Fibroblast of pulmonary artery (primary cell): ENCODE measurements at regions not wholly inside any gene's neighbourhood (a gene's known extent, or its start where the extent isn't known, plus 50 kb on each side); places are given as distances from the start of the nearest gene placed in this dataset.

Experiments
- DNase-seq: peaks from one replicate; pipeline ENCODE4 v3.0.0-alpha.2; 2010; ENCODE audit warnings: low read depth
- H3K4me3 ChIP-seq: replicated peaks from 2 replicates; pipeline ENCODE4 v1.5.1; 2011; ENCODE audit warnings: low read depth, mild to moderate bottlenecking, control low read depth, low read length, moderate library complexity
- TF ChIP-seq, protein P1 (sequence below): IDR thresholded peaks from 2 replicates; pipeline ENCODE4 v1.5.1; 2011; ENCODE audit warnings: mild to moderate bottlenecking, control low read depth, low read length, inconsistent platforms; ENCODE audit errors: missing control alignments

DNA sequence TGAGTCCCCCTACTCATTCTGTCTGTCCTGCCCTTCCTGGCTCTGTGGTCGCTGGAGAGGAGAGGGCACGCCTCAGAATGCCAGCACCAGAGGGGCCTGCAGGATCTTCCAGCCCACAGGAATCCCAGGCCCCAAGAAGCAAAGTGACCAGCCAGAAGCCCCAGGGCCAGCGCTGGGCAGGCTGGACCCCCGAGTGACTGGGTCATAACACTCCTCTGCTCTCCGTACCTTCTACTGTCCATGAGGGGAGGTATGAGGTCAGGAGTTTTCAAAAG lies 102.6 kb upstream of the GPR26 start:
- no peak overlapping the region for H3K4me3 ChIP-seq
- TF ChIP-seq, protein P1, sequence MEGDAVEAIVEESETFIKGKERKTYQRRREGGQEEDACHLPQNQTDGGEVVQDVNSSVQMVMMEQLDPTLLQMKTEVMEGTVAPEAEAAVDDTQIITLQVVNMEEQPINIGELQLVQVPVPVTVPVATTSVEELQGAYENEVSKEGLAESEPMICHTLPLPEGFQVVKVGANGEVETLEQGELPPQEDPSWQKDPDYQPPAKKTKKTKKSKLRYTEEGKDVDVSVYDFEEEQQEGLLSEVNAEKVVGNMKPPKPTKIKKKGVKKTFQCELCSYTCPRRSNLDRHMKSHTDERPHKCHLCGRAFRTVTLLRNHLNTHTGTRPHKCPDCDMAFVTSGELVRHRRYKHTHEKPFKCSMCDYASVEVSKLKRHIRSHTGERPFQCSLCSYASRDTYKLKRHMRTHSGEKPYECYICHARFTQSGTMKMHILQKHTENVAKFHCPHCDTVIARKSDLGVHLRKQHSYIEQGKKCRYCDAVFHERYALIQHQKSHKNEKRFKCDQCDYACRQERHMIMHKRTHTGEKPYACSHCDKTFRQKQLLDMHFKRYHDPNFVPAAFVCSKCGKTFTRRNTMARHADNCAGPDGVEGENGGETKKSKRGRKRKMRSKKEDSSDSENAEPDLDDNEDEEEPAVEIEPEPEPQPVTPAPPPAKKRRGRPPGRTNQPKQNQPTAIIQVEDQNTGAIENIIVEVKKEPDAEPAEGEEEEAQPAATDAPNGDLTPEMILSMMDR: no peak
- no peak for DNase-seq

DNA sequence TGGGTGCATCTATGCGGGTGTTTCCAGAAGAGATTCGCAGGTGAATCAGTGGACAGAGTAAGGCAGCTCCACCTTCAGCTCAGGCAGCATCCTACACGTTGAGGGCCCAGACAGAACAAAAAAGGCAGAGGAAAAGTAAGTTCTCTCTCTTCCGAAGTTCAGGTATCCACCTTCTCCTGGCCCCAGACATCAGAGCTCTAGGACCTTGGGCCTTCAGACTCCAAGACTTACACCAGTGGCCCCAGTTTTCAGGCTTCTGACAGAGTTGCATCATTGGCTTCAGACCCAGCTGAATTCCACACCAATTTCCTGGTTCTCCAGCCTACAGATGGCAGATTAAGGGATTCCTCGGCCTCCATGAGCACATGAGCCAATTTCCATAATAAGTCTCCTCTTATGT lies 102.2 kb upstream of the GPR26 start:
- DNase-seq: no peak
- TF ChIP-seq, protein P1: no peak

DNA sequence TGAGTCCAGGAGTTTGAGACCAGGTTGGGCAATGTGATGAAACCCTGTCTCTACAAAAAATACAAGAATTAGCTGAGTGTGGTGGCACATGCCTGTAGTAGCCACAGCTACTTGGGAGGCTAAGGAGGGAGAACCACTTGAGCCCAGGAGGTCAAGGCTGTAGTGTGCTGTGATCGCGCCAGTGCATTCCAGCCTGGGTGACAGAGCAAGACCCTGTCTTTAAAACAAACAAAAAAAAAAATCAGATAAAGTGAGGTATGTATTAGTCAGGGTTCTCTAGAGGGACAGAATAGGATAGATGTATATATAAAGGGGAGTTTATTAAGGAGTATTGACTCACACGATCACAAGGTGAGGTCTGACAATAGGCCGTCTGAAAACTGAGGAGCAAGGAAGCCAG lies 101.5 kb upstream of the GPR26 start:
- no peak for DNase-seq
- TF ChIP-seq, protein P1: no peak
- no peak overlapping the region for H3K4me3 ChIP-seq

More for the DNA sequence above, 102.2 kb upstream of the GPR26 start:
- H3K4me3 ChIP-seq: no peak overlapping the region

- no peak for DNase-seq
- H3K4me3 ChIP-seq: no peak overlapping the region
- TF ChIP-seq, protein P1: no peak
These were observed 100.2 kb upstream of the GPR26 start for GRCh38 chr10:123565691-123566660.

DNA sequence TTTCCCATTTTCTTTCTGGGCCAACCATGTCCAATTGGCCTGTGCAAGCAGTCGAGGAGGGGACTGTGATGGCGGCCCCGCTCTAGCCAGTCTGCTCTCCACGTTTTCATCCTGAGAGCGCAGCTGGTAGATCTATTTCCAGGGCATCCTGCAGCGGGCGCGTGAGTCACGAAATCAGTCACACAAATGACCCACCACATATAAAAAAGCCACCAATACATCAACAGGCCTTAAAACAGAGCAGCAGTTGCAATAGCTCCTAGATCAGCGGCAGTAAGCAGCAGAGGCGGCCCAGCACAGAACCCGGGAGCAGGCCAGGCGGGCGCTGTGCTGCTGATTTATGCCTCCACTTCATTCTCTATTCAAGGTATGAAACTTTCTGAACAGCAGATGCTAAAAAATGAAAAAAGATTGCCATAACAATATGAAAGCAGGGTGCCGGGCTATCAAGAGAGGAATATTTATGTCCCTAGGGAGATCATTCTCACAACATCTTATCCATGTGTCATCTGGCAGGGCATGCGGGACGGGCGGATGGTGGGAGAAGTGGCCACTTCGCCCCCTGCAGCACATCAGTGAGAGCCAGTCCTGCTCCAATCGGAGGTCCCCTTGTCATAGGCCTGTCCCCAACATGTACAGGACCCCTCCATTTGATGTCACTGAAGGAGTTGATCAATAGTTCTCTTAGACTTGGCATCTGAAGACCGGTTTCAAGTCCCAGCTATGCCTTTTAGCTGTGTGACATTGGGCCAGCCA lies 98.0 kb upstream of the GPR26 start:
- TF ChIP-seq, protein P1: no peak
- no peak for DNase-seq
- no peak overlapping the region for H3K4me3 ChIP-seq

GRCh38 chr10:123568751-123569150 lies 97.4 kb upstream of the GPR26 start:
- no peak for DNase-seq
- no peak overlapping the region for H3K4me3 ChIP-seq
- TF ChIP-seq, protein P1: no peak
